Activated CD8-positive, alpha-beta memory T cell treated with anti-CD3 and anti-CD28 coated beads for 36 hours (primary cell): ENCODE measurements at regions not wholly inside any gene's neighbourhood (a gene's known extent, or its start where the extent isn't known, plus 50 kb on each side); places are given as distances from the start of the nearest gene placed in this dataset.

ENCODE experiments used
- CTCF ChIA-PET: fragments of 350-600 bp; sonication (Branson Sonifier 250); formaldehyde crosslinking; loops from one replicate; lab custom pipeline; 2021; ENCODE audit warnings: antibody characterized with exemption; lab: Charles Lee
- POLR2A ChIA-PET: fragments of 350-600 bp; sonication (Branson Sonifier 250); formaldehyde crosslinking; loops from one replicate; lab custom pipeline; 2021; ENCODE audit warnings: antibody characterized with exemption; lab: Charles Lee

DNA sequence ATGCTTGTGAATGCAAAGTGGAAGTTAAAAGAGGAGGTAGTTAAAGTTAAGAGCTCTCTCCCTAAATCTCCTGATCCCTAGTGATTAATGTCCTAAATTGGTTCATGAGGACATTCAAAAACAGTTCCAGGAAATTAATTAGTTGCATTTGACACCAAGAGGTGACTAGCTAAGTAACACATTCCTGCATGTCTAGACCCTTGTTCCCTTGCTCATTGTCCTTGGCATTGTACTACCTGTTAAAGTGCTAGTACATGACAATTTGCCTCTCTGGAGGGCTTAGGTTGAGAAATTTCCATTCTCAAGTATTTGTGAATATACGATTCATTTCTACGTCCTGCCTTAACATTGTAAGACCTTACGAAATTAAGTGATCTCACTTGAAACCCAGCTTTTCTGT lies 278.6 kb upstream of the CDH10 start:
- ChIA-PET POLR2A (no interaction called here), CTCF (no interaction called here)

DNA sequence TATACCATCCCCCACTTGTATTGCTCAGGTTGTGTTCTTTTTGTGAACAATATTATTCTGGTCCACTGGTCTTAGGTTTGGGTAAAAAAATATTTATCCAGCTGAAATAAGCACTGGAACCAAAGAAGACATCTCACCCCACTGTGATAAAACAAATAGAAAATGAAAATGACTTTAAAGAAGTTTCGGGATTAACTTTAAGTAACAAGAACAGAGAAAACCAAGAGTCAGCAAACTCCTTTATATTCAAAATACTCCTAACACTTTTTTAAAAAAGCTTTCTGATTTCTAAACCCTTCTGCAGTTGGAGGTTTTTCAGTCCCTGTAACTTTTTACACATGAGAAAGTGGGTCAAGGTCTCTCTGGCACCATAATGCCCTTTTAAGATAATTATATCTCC lies 273.9 kb upstream of the CDH10 start:
- POLR2A ChIA-PET: no interaction called here
- CTCF ChIA-PET: no interaction called here

DNA sequence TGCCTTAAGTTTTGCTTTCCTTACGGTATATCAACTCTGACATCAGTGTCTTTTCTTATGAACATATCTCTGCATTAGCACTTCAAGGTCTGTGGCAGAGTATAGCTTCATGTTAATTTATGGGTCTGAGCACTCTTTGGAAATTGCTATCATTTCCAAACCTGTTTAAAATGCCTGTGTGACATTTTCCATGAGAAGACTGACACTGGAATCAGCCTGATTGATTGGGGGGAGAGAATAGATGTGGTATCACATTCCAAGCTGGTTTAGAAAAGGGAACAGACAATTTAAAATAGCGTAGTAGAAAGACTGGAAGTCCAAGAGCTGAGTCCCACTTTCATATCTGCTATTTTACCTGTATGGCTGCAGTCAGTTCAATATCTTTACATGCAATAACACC lies 272.1 kb upstream of the CDH10 start:
- CTCF ChIA-PET: no interaction called here
- POLR2A ChIA-PET: no interaction called here

DNA sequence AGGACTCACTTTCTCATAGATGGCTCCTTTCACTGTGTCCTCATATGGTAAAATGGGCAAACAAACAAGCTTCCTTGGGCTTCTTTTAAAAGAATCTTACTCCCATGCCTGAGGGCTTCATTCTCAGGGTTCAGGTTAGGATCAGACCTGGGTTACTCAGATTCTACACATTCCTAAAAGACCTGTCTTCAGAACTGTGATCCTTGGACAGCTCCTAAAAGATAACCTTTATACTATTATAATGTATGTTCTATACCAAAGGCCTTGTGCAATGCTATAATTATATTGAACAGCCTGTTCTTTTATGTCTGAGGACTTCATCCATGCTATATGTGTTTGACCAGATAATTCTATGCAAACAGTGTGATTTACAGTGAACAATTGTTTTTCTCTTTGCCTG lies 264.4 kb upstream of the CDH10 start:
- POLR2A ChIA-PET: no interaction called here
- CTCF ChIA-PET: no interaction called here

DNA sequence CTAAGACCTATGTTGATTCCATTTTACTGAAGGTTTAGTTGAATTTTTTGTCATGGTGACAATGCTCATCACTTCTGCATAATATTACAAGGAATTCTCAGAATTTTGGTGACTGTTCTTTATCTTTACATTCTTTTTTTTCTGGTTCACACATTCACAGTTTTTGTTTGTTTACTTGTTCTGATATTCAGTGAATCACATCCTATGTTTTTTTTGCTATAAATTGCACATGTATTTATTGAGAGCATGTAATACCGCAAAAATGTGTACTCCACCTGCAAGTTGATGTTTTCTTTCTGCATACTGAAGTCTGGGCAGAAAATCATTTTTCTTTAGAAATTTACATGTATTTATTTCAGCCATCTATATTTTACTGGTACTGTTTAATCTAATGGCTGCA lies 261.9 kb upstream of the CDH10 start:
- ChIA-PET CTCF (no interaction called here), POLR2A (no interaction called here)

DNA sequence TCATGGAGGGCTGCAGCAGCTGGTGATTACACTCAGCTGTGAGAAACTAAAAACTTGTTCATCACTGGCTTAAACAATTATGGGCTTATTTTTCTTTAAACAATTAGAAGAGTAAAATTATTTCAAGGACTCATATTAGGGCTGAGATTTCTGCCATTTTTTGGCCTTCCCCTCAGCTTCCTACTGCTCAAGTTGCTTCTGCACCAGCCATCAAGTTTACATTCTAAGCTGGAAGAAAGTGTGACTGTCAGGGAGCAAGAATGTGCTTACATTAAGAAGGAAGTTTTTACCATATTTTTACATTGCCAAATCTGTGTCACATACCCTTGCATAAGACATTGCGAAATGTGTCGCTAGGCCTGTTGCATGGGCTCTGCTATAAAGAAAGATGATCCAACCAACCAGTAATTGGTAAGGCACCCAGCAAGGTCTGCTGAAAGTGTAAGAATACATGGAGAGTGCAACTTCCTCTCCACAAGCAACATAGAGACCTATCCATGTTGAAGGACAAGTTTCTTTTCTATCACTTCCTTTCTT lies 260.3 kb upstream of the CDH10 start:
- ChIA-PET POLR2A (no interaction called here), CTCF (no interaction called here)

DNA sequence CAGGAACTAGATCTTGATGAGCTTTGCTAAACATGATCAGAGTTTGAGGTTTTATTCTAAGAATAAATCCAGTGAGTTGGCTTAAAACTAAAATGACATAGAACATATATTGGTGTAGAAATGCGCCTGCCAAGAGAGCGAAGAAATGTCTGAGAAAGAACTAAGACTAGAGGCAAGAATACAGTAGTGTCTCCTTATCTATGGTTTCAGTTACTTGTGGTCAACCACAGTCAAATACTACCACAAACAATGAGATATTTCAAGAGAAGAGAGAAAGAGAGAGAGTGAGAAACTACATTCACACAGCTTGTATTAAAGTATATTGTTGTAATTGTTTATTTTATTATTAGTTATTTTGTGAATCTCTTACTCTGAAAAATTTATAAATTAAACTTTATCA lies 254.4 kb upstream of the CDH10 start:
- POLR2A ChIA-PET: no interaction called here
- CTCF ChIA-PET: no interaction called here

DNA sequence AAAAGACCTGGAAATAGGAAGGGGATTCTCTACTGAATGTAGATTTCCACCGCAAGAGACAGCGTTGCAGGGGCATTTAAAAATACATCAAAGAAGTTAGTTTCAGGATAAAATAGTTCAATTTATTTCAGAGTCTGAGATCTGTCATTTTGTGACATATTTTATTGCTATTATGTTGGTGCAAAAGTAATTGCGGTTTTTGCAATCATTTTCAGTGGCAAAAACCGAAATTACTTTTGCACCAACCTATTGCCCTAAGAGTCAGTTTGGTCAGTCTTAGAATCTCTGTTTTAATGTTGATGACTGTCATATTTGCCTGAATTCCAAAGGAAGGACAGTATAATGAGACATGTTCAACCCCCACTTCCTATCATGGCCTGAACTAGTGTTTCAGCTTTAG lies 219.5 kb upstream of the CDH10 start:
- ChIA-PET CTCF (no interaction called here), POLR2A (no interaction called here)

DNA sequence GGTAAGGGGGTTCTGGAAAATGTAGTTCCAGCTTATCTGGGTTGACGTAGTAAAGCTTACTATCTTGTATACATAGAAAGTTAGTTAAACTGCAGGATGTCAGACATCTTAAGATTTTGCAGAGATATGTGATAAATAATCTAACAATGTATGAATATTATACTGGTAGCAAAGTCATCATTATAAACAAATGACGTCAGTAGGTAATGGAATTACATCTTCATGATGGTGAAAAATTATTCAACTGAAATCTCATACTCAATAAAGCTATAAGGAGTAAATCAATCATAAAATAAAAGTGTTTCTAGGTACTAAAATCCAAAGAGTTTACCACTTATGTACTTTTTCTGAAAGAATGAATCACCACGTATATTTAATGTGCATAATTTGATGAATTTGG lies 217.3 kb upstream of the CDH10 start:
- POLR2A ChIA-PET: no interaction called here

DNA sequence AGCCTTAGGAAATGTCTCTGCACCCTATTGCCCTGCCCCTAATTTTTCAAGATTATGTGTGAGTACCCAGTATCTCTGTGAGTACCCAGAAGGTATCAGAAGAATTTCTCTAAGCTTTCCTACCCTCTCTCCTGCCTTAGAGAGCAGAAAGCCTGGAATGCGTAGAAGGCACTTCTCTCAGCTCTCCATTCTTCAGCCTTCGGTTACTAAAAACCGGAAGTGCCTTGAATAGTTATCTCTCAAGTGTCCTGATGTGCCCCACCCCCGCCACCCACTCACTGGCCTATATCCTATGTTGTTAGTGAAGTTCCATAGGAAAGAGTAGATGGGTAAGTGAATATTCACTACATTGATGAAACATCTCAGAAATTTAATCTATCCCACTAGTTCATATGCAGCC lies 210.7 kb upstream of the CDH10 start:
- POLR2A ChIA-PET: no interaction called here
- CTCF ChIA-PET: no interaction called here

More for the DNA sequence above, 217.3 kb upstream of the CDH10 start:
- CTCF ChIA-PET: no interaction called here

DNA sequence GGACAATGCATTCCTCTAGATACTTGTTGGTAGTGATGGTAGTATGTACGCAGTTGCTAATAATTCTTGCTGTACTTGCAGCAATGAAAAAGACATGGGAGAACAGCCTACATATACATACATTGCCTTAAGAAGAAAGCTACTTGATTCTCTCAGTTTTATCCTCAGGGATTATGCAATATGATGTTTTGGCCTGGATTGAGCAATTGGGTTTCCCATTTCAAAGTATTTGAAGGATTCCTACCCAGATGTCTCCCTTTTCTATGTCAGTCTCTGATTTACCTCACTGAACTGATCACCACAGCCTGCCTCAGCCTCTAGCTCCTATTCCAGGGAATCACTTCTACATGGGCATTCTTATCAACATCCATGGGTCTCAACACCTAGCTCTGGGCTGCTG lies 210.1 kb upstream of the CDH10 start:
- CTCF ChIA-PET: no interaction called here
- POLR2A ChIA-PET: no interaction called here

DNA sequence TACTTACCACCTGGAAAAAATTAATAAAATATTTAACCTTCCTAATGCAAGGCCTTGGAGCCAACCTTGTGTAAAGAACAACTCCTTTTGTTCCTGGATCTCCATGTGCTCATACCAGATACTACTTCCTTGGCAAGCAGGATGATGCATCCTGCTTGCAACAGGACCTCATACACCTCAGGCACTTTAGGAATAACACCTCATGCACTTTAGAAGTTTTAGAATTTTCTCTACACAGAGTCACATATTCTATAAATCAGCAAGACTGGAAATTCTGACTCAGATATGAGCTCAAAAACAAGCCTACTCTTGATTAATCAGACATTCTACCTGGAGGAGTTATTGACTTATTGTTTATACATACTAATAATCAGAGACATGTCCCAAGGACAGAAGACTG lies 209.6 kb upstream of the CDH10 start:
- POLR2A ChIA-PET: no interaction called here
- CTCF ChIA-PET: no interaction called here

DNA sequence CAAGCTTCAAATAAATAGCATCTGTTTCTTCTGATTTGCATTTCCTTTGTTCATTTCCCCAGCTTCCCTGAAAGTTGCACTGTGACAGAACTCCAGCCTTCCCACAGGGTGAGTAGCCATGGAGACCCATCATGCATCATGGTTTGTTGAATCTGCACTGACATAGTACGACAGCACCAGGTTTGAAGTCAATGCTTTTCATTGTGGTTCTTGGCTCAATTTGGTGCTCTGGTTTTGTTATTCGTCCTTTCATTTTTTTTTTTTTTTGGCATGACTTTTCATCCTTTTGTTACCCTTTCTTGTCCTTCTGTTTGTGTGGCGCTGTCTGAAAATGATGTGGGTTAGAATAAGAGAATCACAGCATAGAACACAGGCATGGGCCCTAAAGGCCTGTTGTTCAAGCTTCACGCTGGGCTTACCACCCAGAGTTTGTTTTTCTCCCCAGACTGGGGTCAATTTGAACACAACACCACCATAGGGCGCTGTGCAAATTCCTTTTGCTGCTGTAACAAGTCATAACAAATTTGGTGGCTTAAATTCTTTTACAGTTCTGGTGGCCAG lies 206.2 kb upstream of the CDH10 start:
- ChIA-PET CTCF (no interaction called here), POLR2A (no interaction called here)

DNA sequence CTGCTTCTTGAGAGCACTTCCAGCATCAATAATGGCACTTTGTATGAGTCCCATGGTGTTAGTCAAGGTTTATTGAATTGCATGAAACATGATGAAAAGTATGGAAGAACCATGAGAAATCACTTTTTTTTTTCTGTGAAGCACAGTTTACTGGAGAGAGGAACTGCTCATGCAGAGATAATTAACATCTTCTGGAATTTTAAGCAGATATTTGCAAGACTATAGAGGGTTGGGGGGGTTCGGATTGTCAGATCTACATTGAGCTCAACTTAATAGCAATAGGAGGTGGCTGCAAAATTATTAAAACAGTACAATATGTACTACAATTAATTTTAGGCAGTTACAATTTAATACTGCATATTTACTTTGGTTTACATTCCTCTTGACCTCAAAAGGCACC lies 204.4 kb upstream of the CDH10 start:
- ChIA-PET CTCF (no interaction called here), POLR2A (no interaction called here)

DNA sequence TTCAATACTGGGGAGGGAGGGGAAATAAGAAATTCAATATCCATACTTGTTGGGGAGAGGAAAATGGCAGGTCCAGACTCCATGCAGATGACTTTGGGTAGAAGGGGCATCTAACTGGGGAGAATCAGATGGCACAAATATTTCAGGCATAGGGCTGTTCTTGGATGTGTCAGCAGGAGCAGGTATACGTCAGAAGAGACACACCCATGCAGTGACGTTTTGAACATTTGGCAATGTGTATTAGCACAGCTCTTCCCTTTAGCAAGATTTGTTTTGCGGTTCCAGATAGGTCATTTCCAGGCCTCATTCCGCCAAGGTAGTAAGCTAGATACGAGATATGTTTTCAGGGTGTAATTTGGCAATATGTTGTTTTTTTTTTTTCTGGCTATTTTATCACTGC lies 187.2 kb upstream of the CDH10 start:
- ChIA-PET CTCF (interaction anchor here (0.7 kb wide), 1 partner anchor 9 kb away, joined by 3 read pairs; no protein-coding TSS in a partner anchor), POLR2A (no interaction called here)

DNA sequence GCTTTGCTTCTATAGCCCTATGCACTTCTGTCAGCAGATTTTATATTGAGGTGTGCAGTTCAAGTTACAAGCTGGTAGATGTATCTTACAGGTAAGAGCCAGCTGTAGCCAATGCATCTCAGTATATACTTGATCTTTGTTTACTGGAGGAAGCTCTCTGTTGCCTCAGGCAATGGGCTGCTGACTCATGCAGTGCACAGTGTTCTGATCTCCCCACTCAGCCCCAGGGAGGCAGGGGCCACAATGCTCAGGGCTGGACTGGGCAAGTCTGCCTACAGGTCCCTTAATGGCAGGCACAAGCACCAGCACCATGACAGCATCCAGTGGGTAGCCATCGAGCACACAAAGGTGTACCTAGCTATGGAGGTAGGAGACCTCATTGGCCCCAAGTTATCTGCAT lies 178.8 kb upstream of the CDH10 start:
- ChIA-PET CTCF (no interaction called here), POLR2A (no interaction called here)

DNA sequence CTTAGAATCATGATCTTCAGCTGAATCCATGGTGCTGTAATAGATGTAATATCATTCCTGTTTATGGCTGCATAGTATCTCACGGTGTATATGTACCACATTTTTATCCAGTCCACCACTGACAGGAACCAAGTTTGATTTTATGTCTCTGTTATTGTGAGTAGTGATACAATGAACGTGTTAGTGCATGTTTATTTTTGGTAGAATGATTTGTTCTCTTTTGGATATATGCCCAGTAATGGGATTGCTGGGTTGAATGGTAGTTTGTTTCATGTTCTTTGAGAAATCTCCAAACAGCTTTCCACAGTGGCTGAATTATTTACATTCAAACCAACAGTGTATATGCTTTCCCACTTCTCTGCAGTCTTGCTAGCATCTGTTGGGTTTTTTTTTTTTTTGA lies 175.1 kb upstream of the CDH10 start:
- ChIA-PET CTCF (no interaction called here), POLR2A (no interaction called here)

DNA sequence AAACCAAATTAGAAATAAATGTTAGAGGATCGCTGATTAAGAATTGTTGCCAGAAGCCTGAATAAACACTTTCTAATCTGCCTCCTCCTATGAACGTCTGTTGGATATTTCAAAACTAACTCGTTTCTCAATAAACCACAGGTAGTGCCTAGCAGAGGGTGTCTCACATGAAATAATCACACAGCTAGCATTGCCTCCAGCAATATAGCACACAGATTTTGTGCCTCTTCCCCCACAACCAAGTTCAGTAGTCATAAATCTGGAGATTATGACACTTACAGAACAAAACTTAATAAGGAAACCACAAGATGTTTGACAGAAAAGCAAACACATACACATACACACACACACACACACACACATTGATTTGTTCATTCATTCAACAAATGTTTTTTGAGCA lies 173.2 kb upstream of the CDH10 start:
- CTCF ChIA-PET: no interaction called here
- POLR2A ChIA-PET: no interaction called here

DNA sequence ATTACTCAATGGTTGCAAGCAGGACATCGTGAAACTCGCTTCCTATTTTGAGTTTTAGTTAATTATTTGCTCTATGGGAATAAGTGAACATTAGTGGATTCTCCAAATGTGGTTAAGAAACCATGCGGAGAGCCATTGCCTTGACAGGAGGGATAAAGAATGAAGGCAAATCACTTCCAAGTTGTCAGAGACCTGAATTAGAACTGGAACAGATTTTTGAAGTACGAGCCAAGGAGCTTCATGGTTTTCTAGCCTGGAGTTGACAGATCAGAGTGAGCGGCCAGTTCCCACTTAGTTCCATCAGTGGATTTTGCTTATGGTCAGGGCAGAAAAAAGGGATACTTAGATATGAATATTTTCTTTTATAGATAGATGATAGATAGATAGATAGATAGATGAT lies 171.4 kb upstream of the CDH10 start:
- POLR2A ChIA-PET: no interaction called here
- CTCF ChIA-PET: no interaction called here

DNA sequence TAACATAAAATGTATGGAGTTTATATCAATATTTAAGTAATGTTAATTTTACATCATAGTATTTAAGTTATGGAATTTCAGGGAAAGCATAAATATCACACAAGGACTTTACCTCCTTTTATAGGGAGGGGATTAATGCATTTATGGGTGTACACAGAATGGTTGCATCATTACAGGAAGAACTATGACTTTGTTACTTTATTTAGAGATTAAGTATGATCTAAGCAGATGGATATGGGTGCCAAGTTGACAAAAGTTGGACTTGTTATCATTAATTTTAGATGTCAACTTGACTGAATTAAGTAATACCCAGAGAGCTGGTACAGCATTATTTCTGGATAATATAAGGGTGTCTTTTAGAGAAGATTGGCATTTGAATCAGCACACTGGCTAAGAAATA lies 160.5 kb upstream of the CDH10 start:
- CTCF ChIA-PET: no interaction called here
- POLR2A ChIA-PET: no interaction called here

DNA sequence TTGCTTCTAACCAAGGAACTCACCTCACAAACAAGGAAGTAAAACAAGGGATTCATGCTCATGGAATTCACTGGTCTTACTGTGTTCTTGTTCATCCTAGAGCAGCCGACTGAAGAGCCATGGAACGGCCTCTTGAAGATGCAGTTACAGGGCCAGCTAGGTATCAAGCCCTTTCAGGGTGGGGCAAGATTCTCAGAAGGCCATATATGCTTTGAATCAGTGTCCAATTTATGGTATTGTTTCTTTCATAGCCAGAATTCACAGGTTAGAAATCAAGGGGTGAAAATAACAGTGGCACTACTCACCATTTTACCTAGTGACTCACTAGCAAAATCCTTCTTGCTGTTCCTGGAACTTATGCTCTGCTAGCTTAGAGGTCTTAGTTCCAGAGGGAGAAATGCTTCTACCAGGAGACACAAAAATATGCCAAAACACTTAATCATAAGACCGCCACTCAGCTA lies 159.5 kb upstream of the CDH10 start:
- POLR2A ChIA-PET: no interaction called here
- CTCF ChIA-PET: no interaction called here

DNA sequence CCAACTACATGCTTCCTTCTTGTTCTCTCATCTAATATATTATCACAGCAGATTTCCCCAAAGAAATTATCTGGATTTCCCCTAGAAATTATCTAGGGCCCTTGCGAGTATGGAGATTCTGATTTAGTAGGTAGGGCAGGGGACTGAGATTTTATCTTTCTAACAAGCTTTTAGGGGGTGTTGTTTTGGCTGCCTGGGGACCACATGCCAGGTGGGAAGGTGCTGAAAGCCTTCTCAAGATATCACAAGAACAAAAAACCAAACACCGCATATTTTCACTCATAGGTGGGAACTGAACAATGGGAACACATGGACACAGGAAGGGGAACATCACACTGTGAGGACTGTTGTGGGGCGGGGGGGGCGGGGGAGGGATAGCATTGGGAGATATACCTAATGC lies 146.5 kb upstream of the CDH10 start:
- POLR2A ChIA-PET: no interaction called here
- CTCF ChIA-PET: no interaction called here
